ENCODE measurements at regions not wholly inside any gene's neighbourhood (a gene's known extent, or its start where the extent isn't known, plus 50 kb on each side); places are given as distances from the start of the nearest gene placed in this dataset.

DNA sequence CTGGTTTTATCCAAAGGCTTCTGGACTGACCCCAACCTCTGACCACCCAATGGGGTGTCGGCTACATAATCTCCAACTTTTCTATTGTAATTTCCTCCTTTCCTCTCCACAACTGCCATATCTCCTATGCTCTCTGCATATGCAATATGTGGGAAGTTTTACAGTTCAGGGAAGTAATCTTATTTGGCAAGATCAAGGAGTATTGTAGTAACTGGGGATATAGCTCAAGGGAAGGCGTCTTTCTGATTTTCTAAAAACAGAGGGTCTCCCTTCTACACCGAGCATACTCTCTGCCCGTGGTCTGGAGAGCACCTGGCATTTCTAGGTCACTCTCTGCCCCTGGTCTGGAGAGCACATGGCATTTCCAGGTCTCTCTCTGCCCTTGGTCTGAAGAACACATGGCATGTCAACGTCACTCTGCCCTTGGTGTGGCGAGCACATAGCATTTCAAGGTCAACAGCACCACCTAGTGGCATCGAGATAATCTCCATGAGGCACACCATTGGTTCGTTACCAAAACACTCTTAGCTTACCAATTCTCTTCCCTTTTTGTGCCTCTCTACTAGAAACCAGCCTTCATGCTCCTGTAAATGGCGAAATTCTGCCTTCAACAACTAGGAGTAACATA lies 616.4 kb upstream of the NUDT12 start:
- H3K4me1 Mint-ChIP-seq: no peaks in the 10 kb centered on the region
- peaks cover under 1% of the 10 kb centered on the region for H3K36me3 Mint-ChIP-seq

DNA sequence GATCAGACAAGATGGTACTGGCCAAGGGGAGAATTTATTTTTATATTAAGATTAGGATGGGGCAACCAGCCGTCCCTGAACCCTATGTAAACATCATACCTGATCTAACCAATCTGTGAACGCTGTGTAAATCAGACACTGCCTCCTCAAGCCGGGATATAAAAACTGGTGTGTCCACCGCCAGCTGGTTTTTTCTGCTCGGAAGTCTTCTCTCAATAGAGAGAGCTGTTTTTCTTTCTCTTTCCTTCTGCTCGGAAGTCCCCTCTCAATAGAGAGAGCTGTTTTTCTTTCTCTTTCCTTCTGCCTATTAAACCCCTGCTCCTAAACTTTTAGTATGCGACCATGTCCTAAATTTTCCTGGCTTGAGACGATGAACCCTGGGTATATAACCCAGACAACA lies 615.5 kb upstream of the NUDT12 start:
- intact Hi-C loops (cut with micrococcal nuclease): no loop called here
- no peak for ATAC-seq
- no peaks in the 10 kb centered on the region for H3K4me1 ChIP-seq (ENCODE audit: control insufficient read depth, insufficient read depth, low read length)
- Mint-ChIP-seq H3K4me1 (no peaks in the 10 kb centered on the region), H3K4me3 (no peak overlapping the region), H3K9me3 (peaks cover 8 to 27% of the 10 kb centered on the region in 2 donors), H3K36me3 (peaks cover 9% of the 10 kb centered on the region), H3K27ac (no peak overlapping the region), H3K27me3 (ENCODE audit: low read depth in 2 of 2) (no peaks in the 10 kb centered on the region)
- no peak for DNase-seq
- no peak overlapping the region for H3K4me3 ChIP-seq (ENCODE audit: low read length)
- H3K27me3 ChIP-seq (ENCODE audit: control insufficient read depth, insufficient read depth, low read length): no peaks in the 10 kb centered on the region
- peaks cover 22% of the 10 kb centered on the region for H3K9me3 ChIP-seq (ENCODE audit: control insufficient read depth, insufficient read depth, low read length)
- WGBS (ENCODE audit: insufficient coverage): 92% methylated on average over 7 of the region's 8 CpGs
- H3K27ac ChIP-seq (ENCODE audit: low read length): no peak overlapping the region
- H3K36me3 ChIP-seq (ENCODE audit: control insufficient read depth, insufficient read depth, low read length): no peaks in the 10 kb centered on the region
- no peak for TF ChIP-seq CTCF (IDR thresholded peaks at IDR 0.05)

More for the DNA sequence above, 616.4 kb upstream of the NUDT12 start:
- Histone ChIP-seq H3K4me3 (ENCODE audit: low read length) (no peak overlapping the region), H3K27me3 (ENCODE audit: control insufficient read depth, insufficient read depth, low read length) (no peaks in the 10 kb centered on the region), H3K4me1 (ENCODE audit: control insufficient read depth, insufficient read depth, low read length) (no peaks in the 10 kb centered on the region), H3K27ac (ENCODE audit: low read length) (no peak overlapping the region), H3K9me3 (ENCODE audit: control insufficient read depth, insufficient read depth, low read length) (peaks cover 22% of the 10 kb centered on the region), H3K36me3 (ENCODE audit: control insufficient read depth, insufficient read depth, low read length) (no peaks in the 10 kb centered on the region)
- Mint-ChIP-seq H3K4me3 (no peak overlapping the region), H3K27ac (no peak overlapping the region), H3K9me3 (peaks cover 8 to 30% of the 10 kb centered on the region in 2 donors), H3K27me3 (ENCODE audit: low read depth in 2 of 2) (no peaks in the 10 kb centered on the region)
- intact Hi-C loops (cut with micrococcal nuclease): no loop called here
- no peak for ATAC-seq
- DNase-seq: no peak
- no peak for TF ChIP-seq CTCF (IDR thresholded peaks at IDR 0.05)
- WGBS (ENCODE audit: insufficient coverage): 75% methylated on average over 9 of the region's 9 CpGs

GRCh38 chr5:104177651-104178050 lies 615.1 kb upstream of the NUDT12 start:
- Mint-ChIP-seq H3K36me3 (peaks cover 10% of the 10 kb centered on the region), H3K4me1 (no peaks in the 10 kb centered on the region), H3K9me3 (peaks cover 10 to 30% of the 10 kb centered on the region in 2 donors), H3K27ac (no peak overlapping the region), H3K4me3 (no peak overlapping the region), H3K27me3 (ENCODE audit: low read depth in 2 of 2) (no peaks in the 10 kb centered on the region)
- Histone ChIP-seq H3K4me1 (ENCODE audit: control insufficient read depth, insufficient read depth, low read length) (no peaks in the 10 kb centered on the region), H3K36me3 (ENCODE audit: control insufficient read depth, insufficient read depth, low read length) (no peaks in the 10 kb centered on the region), H3K27me3 (ENCODE audit: control insufficient read depth, insufficient read depth, low read length) (no peaks in the 10 kb centered on the region), H3K27ac (ENCODE audit: low read length) (no peak overlapping the region), H3K9me3 (ENCODE audit: control insufficient read depth, insufficient read depth, low read length) (peaks cover 22% of the 10 kb centered on the region), H3K4me3 (ENCODE audit: low read length) (no peak overlapping the region)
- intact Hi-C loops (cut with micrococcal nuclease): no loop called here
- DNase-seq: no peak
- no peak for TF ChIP-seq CTCF (IDR thresholded peaks at IDR 0.05)
- ATAC-seq: no peak
- 67% methylated on average over 1 of the region's 2 CpGs for WGBS (ENCODE audit: insufficient coverage)

- 95% methylated on average over 2 of the region's 5 CpGs for WGBS (ENCODE audit: insufficient coverage)
- Mint-ChIP-seq H3K27ac (no peak overlapping the region), H3K36me3 (peaks cover 10% of the 10 kb centered on the region), H3K4me3 (no peak overlapping the region), H3K9me3 (peaks cover 5 to 17% of the 10 kb centered on the region in 2 donors), H3K4me1 (no peaks in the 10 kb centered on the region), H3K27me3 (ENCODE audit: low read depth in 2 of 2) (no peaks in the 10 kb centered on the region)
- no peak for ATAC-seq
- intact Hi-C loops (cut with micrococcal nuclease): no loop called here
- TF ChIP-seq CTCF (IDR thresholded peaks at IDR 0.05): no peak
- no peak overlapping the region for H3K4me3 ChIP-seq (ENCODE audit: low read length)
- H3K27ac ChIP-seq (ENCODE audit: low read length): no peak overlapping the region
- H3K27me3 ChIP-seq (ENCODE audit: control insufficient read depth, insufficient read depth, low read length): no peaks in the 10 kb centered on the region
- H3K9me3 ChIP-seq (ENCODE audit: control insufficient read depth, insufficient read depth, low read length): no peaks in the 10 kb centered on the region
- DNase-seq: no peak
- no peaks in the 10 kb centered on the region for H3K36me3 ChIP-seq (ENCODE audit: control insufficient read depth, insufficient read depth, low read length)
- H3K4me1 ChIP-seq (ENCODE audit: control insufficient read depth, insufficient read depth, low read length): no peaks in the 10 kb centered on the region
Measured at GRCh38 chr5:104172976-104173375, 610.4 kb upstream of the NUDT12 start.

Measured in natural killer cell (primary cell).